GM12878 (cell line): ENCODE measurements at regions not wholly inside any gene's neighbourhood (a gene's known extent, or its start where the extent isn't known, plus 50 kb on each side); places are given as distances from the start of the nearest gene placed in this dataset.

Experiments used
- ATAC-seq: fragments of 200-7000 bp; cut with Tn5 transposase; 3 replicates; pipeline ENCODE4 v1.9.1; 2020; ENCODE audit warnings: mild to moderate bottlenecking, moderate library complexity
- BruUV-seq: library from RNA; stranded (reverse); fragments of 400-500 nt; replicated peaks from 2 replicates; lab custom pipeline; 2021; lab: Mats Ljungman, UMichigan
- CTCF ChIA-PET: fragments of 300-600 bp; sonication (Branson Sonifier 250); formaldehyde crosslinking; extraction: SDS; loops from one replicate; lab custom pipeline; 2021; ENCODE audit warnings: inconsistent platforms; lab: Yijun Ruan, JAX
- POLR2A ChIA-PET: fragments of 350-600 bp; formaldehyde crosslinking; extraction: SDS; loops from one replicate; lab custom pipeline; 2021; ENCODE audit warnings: inconsistent platforms; lab: Charles Lee
- RAD21 ChIA-PET: fragments of 300-600 bp; sonication (Branson Sonifier 250); formaldehyde crosslinking; loops from one replicate; lab custom pipeline; 2023; ENCODE audit warnings: antibody characterized with exemption; ENCODE audit not compliant: unreplicated experiment; lab: Charles Lee
- SMC1A ChIA-PET: fragments of 300-600 bp; sonication (Branson Sonifier 250); formaldehyde crosslinking; loops from one replicate; lab custom pipeline; 2023; ENCODE audit not compliant: unreplicated experiment, uncharacterized antibody; lab: Charles Lee
- DNase-seq: peaks from one replicate; pipeline ENCODE4 v3.0.0-alpha.2; 2011; ENCODE audit warnings: low read depth, low spot score
- FAIRE-seq: peaks from 3 replicates; lab custom pipeline; 2011; peaks lifted over from hg19 to GRCh38; lab: Jason Lieb, UNC
- H2AFZ ChIP-seq: 2 replicates; pipeline ENCODE4 v1.6.0; 2011; ENCODE audit warnings: low read depth, low read length, control low read depth; ENCODE audit not compliant: control insufficient read depth
- H3K27ac ChIP-seq: 2 replicates; pipeline ENCODE4 v1.5.1; 2011; ENCODE audit warnings: control low read depth; ENCODE audit not compliant: control insufficient read depth, insufficient read depth
- H3K27me3 ChIP-seq, 2 experiments: replicated peaks in 1 of 2; 2 replicates each; pipeline versions ENCODE4 v1.6.0 to v1.6.1; 2011; ENCODE audit warnings: low read length in 1 of 2; ENCODE audit not compliant: control insufficient read depth in 2 of 2, insufficient read depth in 2 of 2
- H3K36me3 ChIP-seq, 2 experiments: 2 replicates each; pipeline ENCODE4 v1.5.1; 2011; ENCODE audit warnings: low read length in 1 of 2; ENCODE audit not compliant: control insufficient read depth in 2 of 2, insufficient read depth in 2 of 2
- H3K4me1 ChIP-seq: 2 replicates; pipeline ENCODE4 v1.6.1; 2011; ENCODE audit warnings: mild to moderate bottlenecking, low read length, moderate library complexity, mixed read lengths; ENCODE audit not compliant: control insufficient read depth, insufficient read depth
- H3K4me2 ChIP-seq: 2 replicates; pipeline ENCODE4 v1.6.0; 2011; ENCODE audit warnings: control low read depth; ENCODE audit not compliant: control insufficient read depth, insufficient read depth
- H3K4me3 ChIP-seq: fragments of 200-600 bp; sonication (generic); 2 replicates; pipeline ENCODE4 v1.5.1; 2016
- H3K79me2 ChIP-seq: 2 replicates; pipeline ENCODE4 v1.6.0; 2011; ENCODE audit warnings: low read length; ENCODE audit not compliant: control insufficient read depth, insufficient read depth
- H3K9ac ChIP-seq: 2 replicates; pipeline ENCODE4 v1.8.0; 2011; ENCODE audit warnings: low read length, control low read depth, mixed read lengths; ENCODE audit not compliant: control insufficient read depth, insufficient read depth
- H3K9me3 ChIP-seq: replicated peaks from 3 replicates; pipeline ENCODE4 v1.5.1; 2011; ENCODE audit warnings: mild to moderate bottlenecking, low read length; ENCODE audit not compliant: control insufficient read depth, insufficient read depth
- H4K20me1 ChIP-seq: 2 replicates; pipeline ENCODE4 v1.6.0; 2011; ENCODE audit not compliant: control insufficient read depth, insufficient read depth
- EP300 ChIP-seq, 2 experiments: fragments of 150-350 bp in 1 of 2; IDR thresholded peaks; 2 replicates each; pipeline ENCODE4 v1.6.1; 2011 to 2012; ENCODE audit warnings: low read depth in 2 of 2, low read length in 2 of 2, borderline replicate concordance in 1 of 2, improper control_type of control experiment in 1 of 2, inconsistent platforms in 1 of 2; ENCODE audit not compliant: control insufficient read depth in 1 of 2
- GATAD2B ChIP-seq: fragments of 450-650 bp; conservative IDR thresholded peaks from 2 replicates; pipeline ENCODE4 v1.6.1; 2017; ENCODE audit warnings: low read depth, mild to moderate bottlenecking, moderate library complexity
- HSF1 ChIP-seq: fragments of 150-350 bp; IDR thresholded peaks from 2 replicates; pipeline ENCODE4 v1.6.1; 2014; ENCODE audit warnings: mild to moderate bottlenecking, low read depth, low read length
- PAX8 ChIP-seq: fragments of 450-650 bp; IDR thresholded peaks from 2 replicates; pipeline ENCODE4 v1.6.1; 2017; ENCODE audit warnings: mild to moderate bottlenecking, moderate library complexity
- SKIL ChIP-seq: fragments of 450-650 bp; IDR thresholded peaks from 2 replicates; pipeline ENCODE4 v1.6.1; 2017; ENCODE audit warnings: mild to moderate bottlenecking, low read depth, inconsistent platforms; ENCODE audit not compliant: poor library complexity, severe bottlenecking
- SUZ12 ChIP-seq: fragments of 200-600 bp; sonication (generic); IDR thresholded peaks from one replicate; pipeline ENCODE4 v1.6.1; 2018; ENCODE audit warnings: antibody characterized with exemption, mild to moderate bottlenecking; ENCODE audit not compliant: unreplicated experiment
- TCF7 ChIP-seq: IDR thresholded peaks from 2 replicates; pipeline ENCODE4 v1.6.1; 2014; ENCODE audit warnings: antibody characterized with exemption, borderline replicate concordance
- WGBS: methylation state at CpG from one replicate; pipeline ENCODE4 v1.1.6; 2016; ENCODE audit warnings: low lambda C conversion rate; ENCODE audit not compliant: insufficient replicate concordance, insufficient coverage; ENCODE audit errors: missing lambda C conversion rate; 5-methylcytosine and 5-hydroxymethylcytosine counted together
- in situ Hi-C: fragments of 300-500 bp; cut with MboI; formaldehyde crosslinking; loops from 9 replicates; pipeline ENCODE4 v1.14.3; 2018; ENCODE audit warnings: mixed read lengths
- intact Hi-C: fragments of 100-400 bp; cut with micrococcal nuclease; formaldehyde crosslinking; loops from one replicate; pipeline ENCODE4 v1.14.2; 2022; ENCODE audit not compliant: unreplicated experiment
- TF ChIP-seq, protein P1 (sequence below), 3 experiments: IDR thresholded peaks in 2 of 3; conservative IDR thresholded peaks in 1 of 3; 2 replicates each; pipeline ENCODE4 v1.5.1; 2011; ENCODE audit warnings: low read depth in 3 of 3, low read length in 3 of 3, mild to moderate bottlenecking in 3 of 3, control low read depth in 2 of 3, moderate library complexity in 2 of 3, inconsistent platforms in 1 of 3, mixed read lengths in 1 of 3; ENCODE audit not compliant: control insufficient read depth in 2 of 3, insufficient read depth in 1 of 3; ENCODE audit errors: extremely low read depth in 1 of 3
- TF ChIP-seq, protein P2 (sequence below): fragments of 450-650 bp; IDR thresholded peaks from 2 replicates; pipeline ENCODE4 v1.6.1; 2017; ENCODE audit warnings: mild to moderate bottlenecking, moderate library complexity

DNA sequence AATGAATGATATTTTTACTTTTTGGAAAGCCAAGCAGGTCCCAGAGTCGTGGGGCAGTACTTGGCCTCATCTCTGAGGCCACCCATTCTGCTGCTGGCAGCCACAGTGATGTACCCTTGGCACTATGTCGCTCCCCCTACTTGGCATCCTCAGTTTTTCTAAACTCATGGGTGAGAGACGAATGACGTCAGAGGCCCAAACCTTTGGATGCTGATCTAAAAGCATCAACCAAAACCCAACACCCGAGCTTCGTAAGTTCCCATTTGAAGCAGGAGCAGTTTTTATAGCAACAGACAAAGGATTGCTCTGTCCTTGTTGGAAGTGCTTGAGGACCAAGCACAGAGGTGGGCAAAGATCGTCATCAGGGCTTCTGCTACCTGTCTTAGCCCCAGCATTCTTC, 212.9 kb downstream of the PAX1 start (continued):
- TF ChIP-seq HSF1 (no peak), GATAD2B (no peak), SUZ12 (no peak), TCF7 (no peak), SKIL (no peak)
- TF ChIP-seq, protein P1, sequence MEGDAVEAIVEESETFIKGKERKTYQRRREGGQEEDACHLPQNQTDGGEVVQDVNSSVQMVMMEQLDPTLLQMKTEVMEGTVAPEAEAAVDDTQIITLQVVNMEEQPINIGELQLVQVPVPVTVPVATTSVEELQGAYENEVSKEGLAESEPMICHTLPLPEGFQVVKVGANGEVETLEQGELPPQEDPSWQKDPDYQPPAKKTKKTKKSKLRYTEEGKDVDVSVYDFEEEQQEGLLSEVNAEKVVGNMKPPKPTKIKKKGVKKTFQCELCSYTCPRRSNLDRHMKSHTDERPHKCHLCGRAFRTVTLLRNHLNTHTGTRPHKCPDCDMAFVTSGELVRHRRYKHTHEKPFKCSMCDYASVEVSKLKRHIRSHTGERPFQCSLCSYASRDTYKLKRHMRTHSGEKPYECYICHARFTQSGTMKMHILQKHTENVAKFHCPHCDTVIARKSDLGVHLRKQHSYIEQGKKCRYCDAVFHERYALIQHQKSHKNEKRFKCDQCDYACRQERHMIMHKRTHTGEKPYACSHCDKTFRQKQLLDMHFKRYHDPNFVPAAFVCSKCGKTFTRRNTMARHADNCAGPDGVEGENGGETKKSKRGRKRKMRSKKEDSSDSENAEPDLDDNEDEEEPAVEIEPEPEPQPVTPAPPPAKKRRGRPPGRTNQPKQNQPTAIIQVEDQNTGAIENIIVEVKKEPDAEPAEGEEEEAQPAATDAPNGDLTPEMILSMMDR (IDR thresholded peaks at IDR 0.05 in 2 of 3, conservative IDR thresholded peaks at IDR 0.05 in 1 of 3; ENCODE audit: control insufficient read depth in 2 of 3, extremely low read depth in 1 of 3, insufficient read depth in 1 of 3, low read depth in 3 of 3, low read length in 3 of 3), result no peak

GRCh38 chr20:21902391-21902790, 196.9 kb downstream of the PAX1 start:
- Histone ChIP-seq H3K9ac (no peak overlapping the region), H3K9me3 (no peaks in the 10 kb centered on the region), H2AFZ (no peak overlapping the region), H3K79me2 (no peaks in the 10 kb centered on the region), H4K20me1 (no peaks in the 10 kb centered on the region), H3K4me3 (no peak overlapping the region), H3K27ac (no peak overlapping the region), H3K4me2 (no peak overlapping the region), H3K4me1 (no peaks in the 10 kb centered on the region), H3K27me3 (no peaks in the 10 kb centered on the region), H3K36me3 (no peaks in the 10 kb centered on the region)
- ATAC-seq (no peak), DNase-seq (no peak), FAIRE-seq (no peak)
- intact Hi-C loops, result no loop called here
- ChIA-PET POLR2A (no interaction called here), RAD21 (no interaction called here), SMC1A (no interaction called here), CTCF (no interaction called here)
- in situ Hi-C loops, result no loop called here
- BruUV-seq, result no TSS peak
- 0% methylated on average over 3 of the region's 3 CpGs for WGBS
- TF ChIP-seq PAX8 (no peak), EP300 (IDR thresholded peaks at IDR 0.05; ENCODE audit: borderline replicate concordance in 1 of 2, control insufficient read depth in 1 of 2, low read depth in 2 of 2, low read length in 2 of 2) (no peak)
- TF ChIP-seq, protein P2, sequence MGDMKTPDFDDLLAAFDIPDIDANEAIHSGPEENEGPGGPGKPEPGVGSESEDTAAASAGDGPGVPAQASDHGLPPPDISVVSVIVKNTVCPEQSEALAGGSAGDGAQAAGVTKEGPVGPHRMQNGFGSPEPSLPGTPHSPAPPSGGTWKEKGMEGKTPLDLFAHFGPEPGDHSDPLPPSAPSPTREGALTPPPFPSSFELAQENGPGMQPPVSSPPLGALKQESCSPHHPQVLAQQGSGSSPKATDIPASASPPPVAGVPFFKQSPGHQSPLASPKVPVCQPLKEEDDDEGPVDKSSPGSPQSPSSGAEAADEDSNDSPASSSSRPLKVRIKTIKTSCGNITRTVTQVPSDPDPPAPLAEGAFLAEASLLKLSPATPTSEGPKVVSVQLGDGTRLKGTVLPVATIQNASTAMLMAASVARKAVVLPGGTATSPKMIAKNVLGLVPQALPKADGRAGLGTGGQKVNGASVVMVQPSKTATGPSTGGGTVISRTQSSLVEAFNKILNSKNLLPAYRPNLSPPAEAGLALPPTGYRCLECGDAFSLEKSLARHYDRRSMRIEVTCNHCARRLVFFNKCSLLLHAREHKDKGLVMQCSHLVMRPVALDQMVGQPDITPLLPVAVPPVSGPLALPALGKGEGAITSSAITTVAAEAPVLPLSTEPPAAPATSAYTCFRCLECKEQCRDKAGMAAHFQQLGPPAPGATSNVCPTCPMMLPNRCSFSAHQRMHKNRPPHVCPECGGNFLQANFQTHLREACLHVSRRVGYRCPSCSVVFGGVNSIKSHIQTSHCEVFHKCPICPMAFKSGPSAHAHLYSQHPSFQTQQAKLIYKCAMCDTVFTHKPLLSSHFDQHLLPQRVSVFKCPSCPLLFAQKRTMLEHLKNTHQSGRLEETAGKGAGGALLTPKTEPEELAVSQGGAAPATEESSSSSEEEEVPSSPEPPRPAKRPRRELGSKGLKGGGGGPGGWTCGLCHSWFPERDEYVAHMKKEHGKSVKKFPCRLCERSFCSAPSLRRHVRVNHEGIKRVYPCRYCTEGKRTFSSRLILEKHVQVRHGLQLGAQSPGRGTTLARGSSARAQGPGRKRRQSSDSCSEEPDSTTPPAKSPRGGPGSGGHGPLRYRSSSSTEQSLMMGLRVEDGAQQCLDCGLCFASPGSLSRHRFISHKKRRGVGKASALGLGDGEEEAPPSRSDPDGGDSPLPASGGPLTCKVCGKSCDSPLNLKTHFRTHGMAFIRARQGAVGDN, result no peak
